ENCODE measurements at regions not wholly inside any gene's neighbourhood (a gene's known extent, or its start where the extent isn't known, plus 50 kb on each side); places are given as distances from the start of the nearest gene placed in this dataset.

DNA sequence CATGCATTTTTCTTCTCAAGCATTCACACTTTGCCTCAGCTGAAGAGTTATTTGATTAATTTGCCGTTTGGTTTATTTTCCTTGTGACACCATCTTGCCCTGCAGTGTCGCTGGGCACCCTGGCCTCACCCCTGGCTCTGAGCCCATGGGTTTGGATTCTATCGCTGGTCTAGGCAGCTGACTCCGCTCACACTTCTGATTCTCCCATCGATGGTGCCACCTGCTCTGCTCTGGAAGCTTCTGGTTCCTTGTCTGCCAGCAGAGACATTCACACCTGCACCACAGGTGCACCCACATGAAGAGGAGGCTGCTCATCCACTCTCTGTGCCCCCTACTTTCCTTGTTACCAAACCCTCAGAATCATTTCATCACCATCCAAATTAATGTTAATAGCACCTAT, 291.6 kb upstream of the CDH4 start:
- no peak for DNase-seq
- WGBS, 3 donors, result 63 to 85% (median 77%) methylated on average over 5 of the region's 5 CpGs
- no peaks in the 10 kb centered on the region for H3K27me3 ChIP-seq
- no peaks in the 10 kb centered on the region for H3K4me1 ChIP-seq (ENCODE audit: insufficient read depth)
- H3K27ac ChIP-seq, result no peak overlapping the region
- no peaks in the 10 kb centered on the region for H3K36me3 ChIP-seq
- TF ChIP-seq EP300 (IDR thresholded peaks at IDR 0.05) (no peak), POLR2A (IDR thresholded peaks at IDR 0.05) (no peak)
- TF ChIP-seq, protein P1, sequence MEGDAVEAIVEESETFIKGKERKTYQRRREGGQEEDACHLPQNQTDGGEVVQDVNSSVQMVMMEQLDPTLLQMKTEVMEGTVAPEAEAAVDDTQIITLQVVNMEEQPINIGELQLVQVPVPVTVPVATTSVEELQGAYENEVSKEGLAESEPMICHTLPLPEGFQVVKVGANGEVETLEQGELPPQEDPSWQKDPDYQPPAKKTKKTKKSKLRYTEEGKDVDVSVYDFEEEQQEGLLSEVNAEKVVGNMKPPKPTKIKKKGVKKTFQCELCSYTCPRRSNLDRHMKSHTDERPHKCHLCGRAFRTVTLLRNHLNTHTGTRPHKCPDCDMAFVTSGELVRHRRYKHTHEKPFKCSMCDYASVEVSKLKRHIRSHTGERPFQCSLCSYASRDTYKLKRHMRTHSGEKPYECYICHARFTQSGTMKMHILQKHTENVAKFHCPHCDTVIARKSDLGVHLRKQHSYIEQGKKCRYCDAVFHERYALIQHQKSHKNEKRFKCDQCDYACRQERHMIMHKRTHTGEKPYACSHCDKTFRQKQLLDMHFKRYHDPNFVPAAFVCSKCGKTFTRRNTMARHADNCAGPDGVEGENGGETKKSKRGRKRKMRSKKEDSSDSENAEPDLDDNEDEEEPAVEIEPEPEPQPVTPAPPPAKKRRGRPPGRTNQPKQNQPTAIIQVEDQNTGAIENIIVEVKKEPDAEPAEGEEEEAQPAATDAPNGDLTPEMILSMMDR (IDR thresholded peaks at IDR 0.05), result no peak
- H3K9me3 ChIP-seq, result no peaks in the 10 kb centered on the region
- intact Hi-C loops (cut with DNase I), result no loop called here
- no peak overlapping the region for H3K4me3 ChIP-seq

GRCh38 chr20:60961551-60961950, 290.5 kb upstream of the CDH4 start:
- intact Hi-C loops (cut with DNase I), result no loop called here
- Histone ChIP-seq H3K27me3 (no peaks in the 10 kb centered on the region), H3K36me3 (no peaks in the 10 kb centered on the region), H3K4me3 (no peak overlapping the region), H3K4me1 (ENCODE audit: insufficient read depth) (no peaks in the 10 kb centered on the region), H3K27ac (no peak overlapping the region), H3K9me3 (no peaks in the 10 kb centered on the region)
- WGBS, 3 donors, result 92 to 94% (median 93%) methylated on average over 7 of the region's 7 CpGs
- TF ChIP-seq EP300 (IDR thresholded peaks at IDR 0.05), result no peak
- no peak for DNase-seq

GRCh38 chr20:60962367-60963045, 289.6 kb upstream of the CDH4 start:
- H3K36me3 ChIP-seq, result no peaks in the 10 kb centered on the region
- H3K27ac ChIP-seq, result no peak overlapping the region
- DNase-seq, result no peak
- 56 to 77% (median 69%) methylated on average over 6 of the region's 6 CpGs for WGBS, 3 donors
- no peaks in the 10 kb centered on the region for H3K27me3 ChIP-seq
- TF ChIP-seq POLR2A (IDR thresholded peaks at IDR 0.05) (no peak), EP300 (IDR thresholded peaks at IDR 0.05) (no peak)
- TF ChIP-seq, protein P1 (IDR thresholded peaks at IDR 0.05), result no peak
- no peak overlapping the region for H3K4me3 ChIP-seq
- H3K4me1 ChIP-seq (ENCODE audit: insufficient read depth), result no peaks in the 10 kb centered on the region
- H3K9me3 ChIP-seq, result no peaks in the 10 kb centered on the region
- intact Hi-C loops (cut with DNase I), result no loop called here

GRCh38 chr20:60963146-60963545, 288.9 kb upstream of the CDH4 start:
- Histone ChIP-seq H3K4me1 (ENCODE audit: insufficient read depth) (no peaks in the 10 kb centered on the region), H3K9me3 (no peaks in the 10 kb centered on the region), H3K27ac (no peak overlapping the region), H3K36me3 (no peaks in the 10 kb centered on the region), H3K4me3 (no peak overlapping the region), H3K27me3 (no peaks in the 10 kb centered on the region)
- WGBS, 3 donors, result 4 to 18% (median 4%) methylated on average over 3 of the region's 3 CpGs
- no peak for DNase-seq
- TF ChIP-seq, protein P1 (IDR thresholded peaks at IDR 0.05), result no peak
- no peak for TF ChIP-seq EP300 (IDR thresholded peaks at IDR 0.05)
- intact Hi-C loops (cut with DNase I), result no loop called here

DNA sequence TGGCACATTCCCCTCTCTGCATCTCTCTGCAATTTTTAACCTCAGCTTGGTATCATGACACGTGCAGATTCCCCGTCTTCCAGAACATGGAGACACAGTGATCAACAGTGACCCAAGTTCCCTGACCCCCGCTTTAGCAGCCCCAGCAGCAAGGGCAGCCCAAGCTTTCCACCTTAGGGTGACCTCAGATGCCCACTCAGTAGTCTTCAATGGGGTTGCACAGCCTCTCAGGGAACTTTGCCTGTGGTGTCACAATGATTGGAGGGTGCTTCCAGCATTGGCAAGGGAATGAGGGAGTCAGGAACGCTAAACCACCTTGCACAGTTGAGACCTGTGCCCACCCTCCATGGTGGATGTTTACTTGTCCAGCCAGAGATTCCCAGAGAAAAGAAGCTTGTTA, 287.1 kb upstream of the CDH4 start:
- Histone ChIP-seq H3K4me3 (no peak overlapping the region), H3K4me1 (ENCODE audit: insufficient read depth) (no peaks in the 10 kb centered on the region), H3K9me3 (no peaks in the 10 kb centered on the region), H3K27ac (no peak overlapping the region), H3K27me3 (no peaks in the 10 kb centered on the region), H3K36me3 (no peaks in the 10 kb centered on the region)
- DNase-seq, result no peak
- TF ChIP-seq EP300 (IDR thresholded peaks at IDR 0.05) (no peak), POLR2A (IDR thresholded peaks at IDR 0.05) (no peak)
- TF ChIP-seq, protein P1 (IDR thresholded peaks at IDR 0.05), result no peak
- intact Hi-C loops (cut with DNase I), result no loop called here
- WGBS, 3 donors, result 82 to 93% (median 84%) methylated on average over 4 of the region's 4 CpGs
